Spleen (tissue), 7 donors: ENCODE measurements at regions not wholly inside any gene's neighbourhood (a gene's known extent, or its start where the extent isn't known, plus 50 kb on each side); places are given as distances from the start of the nearest gene placed in this dataset.

ENCODE experiments used
- CTCF ChIP-seq, 11 experiments: fragments of 200-600 bp in 7 of 11; fragments of 450-650 bp in 4 of 11; sonication (generic) in 4 of 11; IDR thresholded peaks in 8 of 11; conservative IDR thresholded peaks in 3 of 11; 1 replicate in 7 of 11; 2 replicates in 4 of 11; pipeline versions ENCODE4 v1.4.0 to v1.8.0; 2016 to 2021; ENCODE audit warnings: antibody characterized with exemption in 11 of 11, inconsistent platforms in 4 of 11, mild to moderate bottlenecking in 1 of 11
- POLR2AphosphoS5 ChIP-seq, 3 donors: sonication (generic); formaldehyde crosslinking; IDR thresholded peaks; one replicate each; pipeline ENCODE4 v1.5.1; 2017; ENCODE audit warnings: antibody characterized with exemption in 3 of 3
- donor health status: DM: no; HTN: no; CAD: no; lungs with moderate emphysema.
- donor health status: DM: no; HTN: no; CAD: no.
- donor health status: DM: no; HTN: no; CAD: no.

GRCh38 chr6:20334334-20334733 is 67.3 kb upstream of the E2F3 start:
- TF ChIP-seq CTCF (IDR thresholded peaks at IDR 0.05 in 8 of 11, conservative IDR thresholded peaks at IDR 0.05 in 3 of 11) (no peak), POLR2AphosphoS5 (IDR thresholded peaks at IDR 0.05) (no peak)
